ENCODE measurements at regions not wholly inside any gene's neighbourhood (a gene's known extent, or its start where the extent isn't known, plus 50 kb on each side); places are given as distances from the start of the nearest gene placed in this dataset.

GRCh38 chr9:88196142-88196790, 58.0 kb upstream of the SPATA31C2 start:
- Histone ChIP-seq H3K4me1 (no peaks in the 10 kb centered on the region), H3K4me3 (no peak overlapping the region), H3K9me3 (no peaks in the 10 kb centered on the region), H3K36me3 (replicated peaks) (no peaks in the 10 kb centered on the region), H3K27me3 (ENCODE audit: low read depth) (no peaks in the 10 kb centered on the region)
- in situ Hi-C loops (cut with MboI; ENCODE audit: low sequenced_read_pairs): no loop called here
- DNase-seq (ENCODE audit: low spot score in 2 of 2): no peak

- no peaks in the 10 kb centered on the region for H3K4me1 ChIP-seq
Observed at GRCh38 chr9:88193766-88194165, 55.5 kb upstream of the SPATA31C2 start.

DNA sequence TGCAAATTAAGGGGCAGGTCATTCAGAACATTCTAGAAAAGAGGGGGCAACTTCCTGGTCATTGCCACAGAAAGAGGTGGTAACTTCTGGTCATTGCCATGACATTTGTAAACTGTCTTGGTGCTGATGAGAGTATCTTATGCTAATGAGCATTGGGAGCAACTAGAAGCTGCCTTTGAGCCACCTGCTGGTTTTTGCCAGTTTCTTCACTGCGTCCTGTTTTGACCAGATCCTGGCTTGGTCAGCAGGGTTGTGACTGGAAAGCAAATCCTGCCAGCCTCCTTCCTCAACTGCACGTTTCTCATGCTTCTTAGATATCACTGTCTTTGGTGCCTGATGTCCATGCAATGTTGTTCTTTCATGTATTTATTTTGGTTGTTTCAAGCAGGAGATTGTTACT, 53.2 kb upstream of the SPATA31C2 start:
- H3K4me3 ChIP-seq: no peak overlapping the region
- DNase-seq (ENCODE audit: low spot score in 2 of 2): no peak
- no peaks in the 10 kb centered on the region for H3K4me1 ChIP-seq
- H3K9me3 ChIP-seq: no peaks in the 10 kb centered on the region
- no peaks in the 10 kb centered on the region for H3K36me3 ChIP-seq (replicated peaks)
- in situ Hi-C loops (cut with MboI; ENCODE audit: low sequenced_read_pairs): no loop called here
- H3K27me3 ChIP-seq (ENCODE audit: low read depth): no peaks in the 10 kb centered on the region

More at GRCh38 chr9:88193766-88194165, 55.5 kb upstream of the SPATA31C2 start:
- H3K4me3 ChIP-seq: no peak overlapping the region
- in situ Hi-C loops (cut with MboI; ENCODE audit: low sequenced_read_pairs): no loop called here
- no peaks in the 10 kb centered on the region for H3K27me3 ChIP-seq (ENCODE audit: low read depth)
- no peak for DNase-seq (ENCODE audit: low spot score in 2 of 2)
- no peaks in the 10 kb centered on the region for H3K9me3 ChIP-seq
- H3K36me3 ChIP-seq (replicated peaks): no peaks in the 10 kb centered on the region

- in situ Hi-C loops (cut with MboI; ENCODE audit: low sequenced_read_pairs): no loop called here
- no peak for DNase-seq (ENCODE audit: low spot score in 2 of 2)
Observed at GRCh38 chr9:88189371-88189770, 51.1 kb upstream of the SPATA31C2 start.

More at GRCh38 chr9:88189371-88189770, 51.1 kb upstream of the SPATA31C2 start:
- H3K9me3 ChIP-seq: no peaks in the 10 kb centered on the region
- H3K36me3 ChIP-seq (replicated peaks): no peaks in the 10 kb centered on the region
- H3K4me1 ChIP-seq: no peaks in the 10 kb centered on the region
- H3K27me3 ChIP-seq (ENCODE audit: low read depth): no peaks in the 10 kb centered on the region
- H3K4me3 ChIP-seq: no peak overlapping the region

Data from HAP-1 (cell line).